Embryonic facial prominence (tissue), 1 donor: ENCODE measurements at regions not wholly inside any gene's neighbourhood (a gene's known extent, or its start where the extent isn't known, plus 50 kb on each side); places are given as distances from the start of the nearest gene placed in this dataset.

Experiments
- DNase-seq: peaks from one replicate; pipeline ENCODE4 v3.0.0-alpha.2; 2016; ENCODE audit errors: extremely low spot score

DNA sequence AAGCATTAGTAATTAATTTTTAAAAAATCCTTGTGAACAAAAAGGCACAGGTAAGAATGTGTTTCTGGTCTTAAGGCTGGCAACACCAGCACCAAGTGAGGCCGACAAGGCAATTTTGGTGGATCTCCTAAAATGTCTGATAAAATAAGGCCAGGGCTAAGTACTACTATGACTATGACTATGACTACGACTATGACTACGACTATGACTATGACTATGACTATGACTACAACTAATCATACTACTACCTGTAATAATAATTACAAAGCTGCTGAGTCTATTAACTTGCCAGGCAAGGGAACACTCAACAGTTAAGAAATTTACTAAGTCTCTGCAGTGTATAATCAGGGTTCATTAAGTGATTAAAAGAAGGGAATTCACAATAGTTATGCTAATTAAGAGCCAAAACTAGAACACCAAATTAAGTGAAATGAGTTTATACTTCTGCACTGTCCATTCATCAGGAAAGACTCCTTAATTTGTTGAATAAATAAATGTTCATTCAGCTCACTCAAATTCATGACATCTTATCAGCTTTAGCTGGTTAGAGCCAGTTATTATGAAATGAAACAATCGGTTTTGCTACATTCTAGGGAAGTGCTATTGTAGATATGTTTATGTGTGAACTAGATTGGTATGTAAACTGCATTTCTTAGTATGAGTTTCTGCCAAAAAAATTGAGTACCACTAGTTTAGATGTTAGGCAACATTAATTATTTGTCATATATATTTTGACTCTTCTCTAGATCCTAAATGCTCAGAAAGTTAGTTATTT is 1626.2 kb upstream of the PCDH20 start:
- no peak for DNase-seq

DNA sequence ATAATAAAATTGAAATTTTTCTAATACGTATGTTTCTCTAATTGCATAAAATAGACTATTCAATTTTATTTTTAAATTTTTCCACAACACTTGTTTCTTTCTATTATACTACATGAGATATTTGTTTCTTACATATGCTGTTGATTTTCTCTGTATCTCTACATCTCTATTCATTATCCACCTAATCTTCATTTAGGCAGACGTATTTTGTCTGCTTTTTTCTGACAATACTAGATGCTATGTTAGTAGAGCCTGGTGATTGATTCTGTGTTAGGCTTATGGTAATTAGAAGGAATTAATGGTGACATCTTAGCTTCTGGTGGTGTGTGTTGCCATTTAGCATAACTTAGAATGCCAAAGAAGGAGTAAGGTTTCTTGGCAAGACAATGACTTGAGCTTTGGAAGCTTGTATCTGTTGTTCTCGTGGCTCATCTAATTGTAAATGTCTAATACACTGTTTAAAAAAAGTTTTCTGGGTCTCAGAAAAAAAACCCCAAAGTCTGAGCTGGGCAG is 1610.7 kb upstream of the PCDH20 start:
- no peak for DNase-seq

DNA sequence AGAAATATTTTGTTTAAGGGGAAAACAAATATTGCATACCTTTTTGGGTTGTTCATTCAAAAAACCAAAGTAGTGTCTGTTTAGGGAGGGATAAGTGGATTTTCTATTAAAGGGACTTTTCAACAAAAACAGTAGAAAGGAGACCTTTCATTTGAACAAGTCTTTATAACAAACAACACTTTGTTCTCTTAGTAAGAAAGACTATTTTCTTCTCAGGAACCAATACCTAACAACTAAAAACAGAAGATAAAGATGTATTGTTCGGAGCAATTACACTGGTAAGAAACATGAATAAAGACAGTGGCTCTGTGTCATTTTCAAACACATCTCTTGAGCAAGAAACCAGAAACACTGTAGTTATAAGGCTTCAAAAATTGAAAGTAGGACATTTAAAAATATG is 1610.1 kb upstream of the PCDH20 start:
- DNase-seq = no peak

DNA sequence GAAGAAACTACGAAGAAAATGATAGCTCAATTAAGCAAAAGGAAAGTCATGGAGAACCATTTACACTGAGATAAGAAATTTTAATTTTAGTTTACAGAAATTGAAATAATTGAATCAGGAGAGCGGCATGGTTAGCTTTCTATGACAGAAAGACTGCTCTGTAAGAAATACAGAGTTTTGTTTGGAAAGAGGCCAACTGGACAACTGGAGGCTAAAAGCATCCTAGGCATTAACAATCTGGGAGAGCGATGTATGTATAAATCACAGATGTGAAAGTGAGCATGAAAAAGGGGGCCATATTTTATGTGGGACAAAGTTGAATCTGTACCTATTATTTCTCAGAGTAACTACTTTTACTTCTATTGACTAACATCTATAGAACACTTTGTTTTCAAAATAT is 1608.8 kb upstream of the PCDH20 start:
- no peak for DNase-seq

- DNase-seq = no peak
Measured at GRCh38 chr13:63011996-63012395, 1596.3 kb upstream of the PCDH20 start.

GRCh38 chr13:63010072-63010658 is 1594.5 kb upstream of the PCDH20 start:
- DNase-seq = no peak

DNA sequence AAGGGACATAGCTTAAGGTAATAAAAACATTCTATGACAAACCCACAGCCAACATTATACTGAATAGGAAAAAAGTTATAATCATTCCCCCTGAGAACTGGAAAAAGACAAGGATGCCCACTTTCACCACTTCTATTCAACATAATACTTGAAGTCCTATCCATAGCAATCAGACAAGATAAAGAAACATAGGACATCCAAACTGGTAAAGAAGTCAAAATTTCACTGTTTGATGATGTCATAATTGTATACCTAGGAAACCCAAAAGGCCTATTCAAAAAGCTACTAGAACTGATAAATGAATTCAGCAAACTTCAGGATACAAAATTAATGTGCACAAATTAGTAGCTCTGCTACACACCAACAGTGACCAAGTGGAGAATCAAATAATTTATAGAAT is 1590.0 kb upstream of the PCDH20 start:
- no peak for DNase-seq

DNA sequence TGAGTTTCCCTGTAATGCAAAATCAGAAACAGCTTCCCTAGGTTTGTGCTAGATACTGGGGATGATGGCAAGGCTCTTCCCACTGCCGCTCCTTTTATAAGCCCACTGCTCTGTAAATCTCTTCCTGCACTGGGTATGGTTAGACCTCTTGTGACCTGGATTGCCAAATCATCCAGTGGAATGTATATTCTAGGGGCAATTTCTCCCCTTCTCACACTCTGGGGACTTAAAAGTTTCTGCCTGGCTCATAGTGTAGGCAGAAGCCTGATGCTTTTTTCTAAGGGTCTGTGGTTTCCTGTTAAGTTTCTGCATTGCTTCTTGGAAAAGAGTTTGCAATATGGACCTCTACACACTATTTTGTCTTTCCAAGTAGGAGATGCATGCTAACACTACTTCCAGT is 1582.0 kb upstream of the PCDH20 start:
- DNase-seq = no peak

DNA sequence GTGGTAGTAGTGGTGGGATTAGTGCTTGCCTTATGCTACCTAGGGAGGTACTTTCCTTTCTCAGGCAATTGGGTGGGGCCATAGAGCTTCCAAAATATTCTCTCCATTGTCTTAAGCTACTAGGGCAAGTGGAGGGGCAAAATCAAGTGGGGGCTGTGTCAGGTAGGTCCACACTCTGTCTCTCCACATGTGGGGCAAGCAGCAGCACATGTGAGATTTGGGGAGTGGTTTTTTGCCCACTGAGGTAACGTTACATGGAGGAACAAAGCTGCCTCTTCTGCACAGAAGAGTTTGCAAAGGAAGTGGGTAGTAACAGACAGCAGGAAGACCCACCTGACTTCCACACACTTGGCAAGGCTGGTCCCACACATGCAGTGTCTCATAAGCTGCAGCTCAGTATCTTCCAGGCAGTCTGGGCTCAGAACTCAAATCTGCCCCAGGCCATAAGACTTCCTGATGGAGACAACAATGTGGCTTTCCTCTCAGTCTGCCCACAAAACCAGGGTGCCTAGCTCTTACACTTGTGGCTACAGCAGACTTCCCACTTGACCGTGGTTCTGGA is 1581.5 kb upstream of the PCDH20 start:
- DNase-seq = no peak

DNA sequence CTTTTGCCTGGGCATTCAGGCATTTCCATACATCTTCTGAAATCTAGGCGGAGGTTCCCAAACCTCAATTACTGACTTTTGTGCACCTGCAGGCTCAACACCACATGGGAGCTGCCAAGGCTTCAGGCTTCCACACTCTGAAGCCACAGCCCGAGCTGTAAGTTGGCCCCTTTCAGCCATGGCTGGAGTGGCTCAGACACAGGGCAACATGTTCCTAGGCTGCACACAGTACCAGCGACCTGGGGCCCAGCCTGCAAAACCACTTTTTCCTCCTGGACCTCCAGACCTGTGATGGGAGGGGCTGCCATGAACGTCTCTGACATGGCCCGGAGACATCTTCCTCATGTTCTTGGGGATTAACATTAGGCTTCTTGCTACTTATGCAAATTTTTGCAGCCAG is 1558.2 kb upstream of the PCDH20 start:
- DNase-seq = no peak

DNA sequence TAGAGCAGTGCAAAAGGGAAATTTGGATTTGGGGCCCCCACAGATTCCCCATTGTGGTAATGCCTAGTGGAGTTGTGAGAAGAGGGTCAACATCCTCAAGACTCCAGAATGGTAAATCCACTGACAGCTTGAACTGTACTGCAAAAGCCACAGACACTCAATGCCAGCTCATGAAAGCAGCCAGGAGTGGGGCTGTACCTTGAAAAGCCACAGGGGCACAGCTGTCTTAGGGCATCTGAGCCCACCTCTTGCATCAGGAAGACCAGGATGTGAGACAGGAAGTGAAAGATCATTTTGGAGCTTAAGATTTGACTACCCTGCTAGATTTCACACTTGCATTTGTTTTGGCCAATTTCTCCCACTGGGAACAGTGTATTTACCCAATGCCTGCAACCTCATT is 1548.9 kb upstream of the PCDH20 start:
- no peak for DNase-seq

DNA sequence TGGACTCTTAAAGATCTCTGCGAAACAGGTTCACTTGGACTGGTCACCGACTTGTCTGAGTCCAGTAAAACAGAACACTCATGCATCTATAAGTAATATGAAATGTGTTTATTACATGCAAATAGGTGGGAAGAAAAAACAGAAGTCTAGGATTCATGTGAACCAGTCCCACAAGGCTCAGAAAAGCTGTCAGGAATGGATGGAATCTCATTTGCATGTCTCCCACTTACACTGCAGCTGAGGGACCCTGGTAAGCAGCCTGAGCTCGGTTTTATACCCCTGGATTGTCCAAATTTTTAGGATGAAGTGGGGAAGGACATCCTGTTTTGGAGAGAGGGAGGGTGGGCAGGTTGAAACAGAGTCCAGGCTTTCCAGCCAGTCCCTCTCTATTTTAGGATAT is 1545.1 kb upstream of the PCDH20 start:
- no peak for DNase-seq

DNA sequence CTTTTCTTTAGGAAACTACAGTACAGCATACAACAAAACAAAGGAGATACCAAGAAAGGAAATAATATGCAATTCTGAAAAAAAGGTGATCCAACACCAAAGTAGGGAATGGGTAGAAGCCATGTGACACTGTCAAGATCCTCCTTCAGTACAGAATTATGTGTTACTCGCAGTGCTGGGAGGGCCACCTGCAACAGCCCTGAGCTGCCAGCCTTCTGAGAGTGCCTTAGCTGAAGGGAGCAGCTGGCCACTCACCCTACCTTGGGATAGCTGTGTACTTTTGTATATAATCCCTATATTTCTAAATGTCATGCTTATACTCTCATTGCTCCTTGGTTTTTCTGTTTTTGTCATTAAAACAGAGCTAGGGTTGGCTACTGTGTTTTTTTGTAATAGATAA is 1518.2 kb upstream of the PCDH20 start:
- no peak for DNase-seq

- DNase-seq = no peak
Measured at GRCh38 chr13:62932256-62932883, 1516.7 kb upstream of the PCDH20 start.

DNA sequence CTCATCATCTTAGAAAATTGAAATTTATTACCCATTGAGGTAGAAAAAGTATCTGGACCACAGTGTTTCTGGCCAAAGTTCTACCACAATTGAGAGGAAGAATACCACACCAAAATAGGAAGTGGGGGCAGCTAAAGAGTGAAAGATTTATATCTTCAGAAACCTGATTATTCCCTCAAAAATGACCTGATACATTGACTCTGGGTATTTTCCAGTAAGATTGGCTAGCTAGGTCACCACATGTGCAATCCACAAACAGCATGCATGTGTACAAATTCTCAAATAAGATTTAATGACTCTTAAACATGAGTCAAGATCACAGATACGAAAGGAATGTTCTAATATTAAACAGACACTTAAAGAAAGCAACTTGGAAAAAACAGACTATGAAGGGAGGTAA is 1516.2 kb upstream of the PCDH20 start:
- DNase-seq = no peak

DNA sequence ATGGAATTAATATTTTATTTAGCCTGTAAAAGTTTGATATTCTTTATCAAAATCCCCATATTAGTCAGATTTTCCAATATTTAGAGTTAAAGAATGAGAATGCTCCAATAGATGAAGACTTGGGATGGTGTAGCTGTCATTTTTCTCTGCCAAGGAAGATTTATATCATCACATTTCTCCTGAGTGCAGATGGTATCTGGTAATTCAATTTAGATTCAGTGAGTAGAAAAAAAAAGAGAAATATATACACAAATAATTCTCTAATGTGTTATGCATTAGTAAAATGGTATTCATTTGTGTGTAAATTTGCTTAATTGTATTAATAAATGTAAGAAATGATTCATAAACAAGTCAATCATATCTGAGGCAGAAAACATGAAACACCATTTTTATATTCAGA is 1508.7 kb upstream of the PCDH20 start:
- no peak for DNase-seq

DNA sequence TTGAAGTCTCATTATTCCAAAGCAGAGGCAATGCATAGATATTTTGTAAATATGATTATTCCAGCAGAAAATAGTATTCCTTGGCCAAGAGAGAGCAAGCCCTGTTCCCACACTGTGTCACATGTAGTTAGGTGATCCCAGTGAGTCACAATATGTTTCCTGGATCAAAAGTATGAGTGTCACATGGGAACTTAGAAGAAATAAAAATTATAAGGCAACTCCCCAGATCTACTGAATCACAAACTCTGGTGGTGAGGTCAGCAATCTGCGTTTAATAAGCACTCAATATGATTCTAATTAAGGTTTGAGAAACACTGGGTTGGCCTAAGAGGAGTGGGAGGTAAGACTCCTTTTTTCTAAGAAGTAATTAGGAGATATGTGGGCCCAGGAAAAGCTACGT is 1504.5 kb upstream of the PCDH20 start:
- no peak for DNase-seq

DNA sequence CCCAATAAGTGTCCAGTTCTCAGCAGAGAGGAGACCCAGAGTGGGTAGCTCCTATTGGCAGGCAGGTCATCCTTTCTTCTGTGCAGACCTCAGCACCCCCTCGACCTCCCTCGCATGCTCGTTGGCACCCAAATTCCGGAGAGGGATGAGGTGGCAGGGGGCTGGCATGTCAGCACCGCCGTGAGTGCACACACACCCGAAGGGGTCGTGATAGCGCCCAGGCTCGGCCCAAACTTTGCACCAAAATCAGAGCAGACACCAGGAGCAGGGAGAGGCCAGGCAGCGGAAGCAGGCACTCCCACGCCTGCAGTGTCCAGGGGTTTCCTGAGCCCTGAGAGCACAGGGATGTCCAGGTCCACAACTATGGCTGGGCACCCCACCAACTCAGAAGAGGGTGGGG is 1503.8 kb upstream of the PCDH20 start:
- no peak for DNase-seq

DNA sequence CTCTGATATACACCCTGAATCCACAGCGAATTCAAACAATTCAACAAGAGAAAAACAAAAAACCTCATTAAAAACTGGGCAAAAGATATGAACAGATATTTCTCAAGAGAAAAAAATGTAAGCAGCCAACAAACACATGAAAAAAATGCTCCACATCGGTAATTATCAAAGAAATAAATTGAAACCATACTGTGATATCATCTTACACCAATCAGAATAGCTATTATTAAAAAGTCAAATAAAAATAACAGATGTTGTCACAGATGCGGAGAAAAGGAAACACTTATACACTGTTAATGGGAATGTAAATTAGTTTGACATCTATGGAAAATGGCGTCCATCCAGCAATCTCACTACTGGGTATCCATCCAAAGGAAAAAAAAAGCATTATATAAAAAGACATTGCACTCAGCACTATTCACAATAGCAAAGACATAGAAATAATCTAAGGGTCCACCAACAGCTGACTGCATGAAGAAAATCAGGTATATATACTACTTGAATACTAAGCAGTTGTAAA is 1495.0 kb upstream of the PCDH20 start:
- DNase-seq = no peak

GRCh38 chr13:62908321-62908720 is 1492.7 kb upstream of the PCDH20 start:
- no peak for DNase-seq

- DNase-seq = no peak
Measured at GRCh38 chr13:62906896-62907295, 1491.2 kb upstream of the PCDH20 start.

DNA sequence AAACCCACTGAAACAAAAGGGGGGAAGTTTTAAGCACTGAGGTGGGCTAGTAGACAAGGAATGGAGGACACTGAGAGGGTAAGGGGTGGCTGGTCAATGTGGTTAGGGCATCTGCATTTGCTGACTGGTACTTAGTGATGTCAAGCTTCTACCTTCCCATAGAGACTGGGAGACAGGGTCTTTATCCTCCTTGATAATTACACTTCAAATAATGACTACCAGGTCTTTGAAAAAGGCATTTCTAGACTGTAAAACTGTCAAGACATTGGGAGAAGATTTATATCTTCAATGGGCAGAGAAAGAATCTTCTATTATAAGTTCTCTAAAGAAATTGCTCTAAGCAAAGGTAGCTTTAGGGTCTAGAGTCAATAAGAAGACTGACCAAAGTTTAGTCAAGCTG is 1490.8 kb upstream of the PCDH20 start:
- no peak for DNase-seq

DNA sequence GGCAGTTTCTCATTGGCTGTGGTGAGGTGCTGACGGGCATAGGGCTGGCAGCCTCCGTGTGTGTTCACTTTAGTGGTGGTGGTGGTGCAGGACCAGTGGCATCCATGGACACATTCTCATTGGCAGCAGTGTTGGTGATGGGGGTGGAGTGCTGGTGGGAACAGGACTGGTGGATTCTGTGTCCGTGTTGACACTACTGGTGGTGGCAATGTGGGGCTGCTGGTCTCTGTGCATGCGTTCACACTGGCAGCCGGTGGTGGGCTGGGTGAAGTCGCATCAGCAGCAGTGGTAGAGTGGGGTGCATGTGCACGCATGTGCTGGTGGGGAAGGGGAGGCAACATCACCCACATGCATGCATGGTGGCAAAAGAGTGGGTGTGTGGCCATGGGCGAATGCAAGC is 1471.4 kb upstream of the PCDH20 start:
- DNase-seq = no peak
